GM18519 (cell line): ENCODE measurements at regions not wholly inside any gene's neighbourhood (a gene's known extent, or its start where the extent isn't known, plus 50 kb on each side); places are given as distances from the start of the nearest gene placed in this dataset.
A peak's percentile ranks its signal among the peaks of the same experiment; 100 is the strongest.

Source experiments
- ATAC-seq: cut with Tn5 transposase; IDR thresholded peaks from one replicate; pipeline ENCODE4 v1.9.1; 2021; ENCODE audit warnings: mild to moderate bottlenecking, moderate library complexity; ENCODE audit not compliant: unreplicated experiment, low FRiP score

- no peak for ATAC-seq
Observed at GRCh38 chr3:27861046-27862036, 139.2 kb upstream of the EOMES start.

GRCh38 chr3:27865731-27866130, 143.6 kb upstream of the EOMES start:
- no peak for ATAC-seq

GRCh38 chr3:27869152-27869551, 147.0 kb upstream of the EOMES start:
- ATAC-seq = no peak

- no peak for ATAC-seq
Observed at GRCh38 chr3:27877061-27878013, 155.2 kb upstream of the EOMES start.

GRCh38 chr3:27878014-27878383, 155.9 kb upstream of the EOMES start:
- ATAC-seq = no peak

- ATAC-seq = peak; percentile 50
Observed at GRCh38 chr3:27880969-27881892, 159.1 kb upstream of the EOMES start.

GRCh38 chr3:27883266-27883665, 161.1 kb upstream of the EOMES start:
- no peak for ATAC-seq

- ATAC-seq = no peak
Observed at GRCh38 chr3:27885641-27886040, 163.5 kb upstream of the EOMES start.

- ATAC-seq = no peak
Observed at GRCh38 chr3:27888562-27888961, 166.4 kb upstream of the EOMES start.

GRCh38 chr3:27889745-27890144, 167.6 kb upstream of the EOMES start:
- no peak for ATAC-seq

- ATAC-seq = no peak
Observed at GRCh38 chr3:27900316-27900715, 178.2 kb upstream of the EOMES start.

- ATAC-seq = no peak
Observed at GRCh38 chr3:27903446-27903845, 181.3 kb upstream of the EOMES start.

- ATAC-seq = no peak
Observed at GRCh38 chr3:27905625-27906024, 183.5 kb upstream of the EOMES start.

- no peak for ATAC-seq
Observed at GRCh38 chr3:27907148-27907547, 185.0 kb upstream of the EOMES start.

- no peak for ATAC-seq
Observed at GRCh38 chr3:27907929-27908328, 185.8 kb upstream of the EOMES start.

GRCh38 chr3:27910456-27910855, 188.3 kb upstream of the EOMES start:
- ATAC-seq = no peak

- ATAC-seq = no peak
Observed at GRCh38 chr3:27914199-27914598, 192.1 kb upstream of the EOMES start.

GRCh38 chr3:27923349-27924068, 201.4 kb upstream of the EOMES start:
- ATAC-seq = no peak

- no peak for ATAC-seq
Observed at GRCh38 chr3:27927882-27928281, 205.8 kb upstream of the EOMES start.
